H1 (cell line): ENCODE measurements at regions not wholly inside any gene's neighbourhood (a gene's known extent, or its start where the extent isn't known, plus 50 kb on each side); places are given as distances from the start of the nearest gene placed in this dataset.
A peak's percentile ranks its signal among the peaks of the same experiment; 100 is the strongest.

Experiments used
- CTCF ChIA-PET: fragments of 300-600 bp; sonication (Branson Sonifier 250); formaldehyde crosslinking; loops from one replicate; lab custom pipeline; 2021; ENCODE audit not compliant: partially characterized antibody; lab: Charles Lee
- POLR2A ChIA-PET: fragments of 300-600 bp; sonication (Branson Sonifier 250); formaldehyde crosslinking; loops from one replicate; lab custom pipeline; 2021; ENCODE audit warnings: inconsistent platforms; ENCODE audit not compliant: partially characterized antibody; lab: Charles Lee
- DNase-seq, 2 experiments: peaks; one replicate each; pipeline versions ENCODE4 v3.0.0 to v3.0.0-alpha.2; 2010 to 2022; ENCODE audit warnings: low spot score in 2 of 2, low read depth in 1 of 2, mixed read lengths in 1 of 2
- FAIRE-seq: peaks from 2 replicates; lab custom pipeline; 2011; peaks lifted over from hg19 to GRCh38; lab: Jason Lieb, UNC
- H2AFZ ChIP-seq: 2 replicates; pipeline ENCODE4 v1.8.1; 2012; ENCODE audit warnings: low read length, inconsistent platforms
- H2AK5ac ChIP-seq: 2 replicates; pipeline ENCODE4 v1.6.1; 2013; ENCODE audit warnings: low read depth, low read length
- H2BK120ac ChIP-seq: replicated peaks from 2 replicates; pipeline ENCODE3; 2013; ENCODE audit warnings: low read depth, low read length, inconsistent platforms
- H2BK12ac ChIP-seq: 2 replicates; pipeline ENCODE4 v1.6.1; 2013; ENCODE audit warnings: low read depth, low read length
- H2BK15ac ChIP-seq: 2 replicates; pipeline ENCODE4 v1.6.1; 2013; ENCODE audit warnings: low read length
- H2BK20ac ChIP-seq: 2 replicates; pipeline ENCODE4 v1.6.1; 2013; ENCODE audit warnings: low read length
- H2BK5ac ChIP-seq: 2 replicates; pipeline ENCODE4 v1.6.1; 2013; ENCODE audit warnings: low read depth, low read length
- H3K14ac ChIP-seq: 2 replicates; pipeline ENCODE4 v1.6.1; 2013; ENCODE audit warnings: inconsistent platforms; ENCODE audit not compliant: insufficient read length
- H3K18ac ChIP-seq: 2 replicates; pipeline ENCODE4 v1.6.1; 2013; ENCODE audit warnings: low read length; ENCODE audit errors: extremely low read depth
- H3K23ac ChIP-seq: 2 replicates; pipeline ENCODE4 v1.6.1; 2013; ENCODE audit warnings: inconsistent platforms; ENCODE audit not compliant: insufficient read length
- H3K23me2 ChIP-seq: 2 replicates; pipeline ENCODE4 v1.6.1; 2013; ENCODE audit warnings: low read depth, low read length
- H3K27ac ChIP-seq: 2 replicates; pipeline ENCODE4 v1.6.1; 2011; ENCODE audit warnings: low read depth, low read length, inconsistent platforms
- H3K27me3 ChIP-seq, 4 experiments: replicated peaks in 1 of 4; 1 replicate in 1 of 4; 2 replicates in 3 of 4; pipeline versions ENCODE4 v1.6.1 to v1.8.1; 2011 to 2013; ENCODE audit warnings: low read length in 3 of 4, mild to moderate bottlenecking in 3 of 4, inconsistent platforms in 2 of 4, mixed read lengths in 2 of 4, moderate library complexity in 1 of 4; ENCODE audit not compliant: control insufficient read depth in 3 of 4, insufficient read depth in 3 of 4; ENCODE audit errors: extremely low read depth in 1 of 4
- H3K36me3 ChIP-seq, 4 experiments: 2 replicates each; pipeline versions ENCODE4 v1.6.1 to v1.8.1; 2011 to 2013; ENCODE audit warnings: mild to moderate bottlenecking in 4 of 4, low read length in 3 of 4, moderate library complexity in 2 of 4, control low read depth in 1 of 4, inconsistent platforms in 1 of 4; ENCODE audit not compliant: insufficient read depth in 4 of 4, control insufficient read depth in 2 of 4
- H3K4ac ChIP-seq: replicated peaks from 2 replicates; pipeline ENCODE3; 2013; ENCODE audit warnings: low read length, low read depth, mixed read lengths, inconsistent platforms; ENCODE audit not compliant: insufficient read length
- H3K4me1 ChIP-seq, 4 experiments: replicated peaks in 1 of 4; 1 replicate in 1 of 4; 2 replicates in 3 of 4; pipeline versions ENCODE4 v1.6.1 to v1.8.1; 2011 to 2013; ENCODE audit warnings: low read length in 3 of 4, inconsistent platforms in 2 of 4, mixed read lengths in 1 of 4; ENCODE audit not compliant: insufficient read depth in 4 of 4, control insufficient read depth in 3 of 4
- H3K4me2 ChIP-seq, 2 experiments: 2 replicates each; pipeline versions ENCODE4 v1.6.1 to v1.8.1; 2011 to 2013; ENCODE audit warnings: low read depth in 2 of 2, low read length in 2 of 2, control low read depth in 1 of 2, inconsistent platforms in 1 of 2, mild to moderate bottlenecking in 1 of 2; ENCODE audit not compliant: insufficient read depth in 1 of 2
- H3K4me3 ChIP-seq, 4 experiments: fragments of 200-600, 300-600 bp in 1 of 4; sonication (generic), shearing (Covaris generic), sonication (Bioruptor Twin) in 1 of 4; 2 replicates each; pipeline versions ENCODE4 v1.5.1 to v1.8.1; 2011 to 2016; ENCODE audit warnings: low read length in 4 of 4, low read depth in 3 of 4, control low read depth in 2 of 4, inconsistent platforms in 2 of 4, mild to moderate bottlenecking in 2 of 4, mixed read lengths in 1 of 4, moderate library complexity in 1 of 4; ENCODE audit not compliant: insufficient read depth in 2 of 4; ENCODE audit errors: extremely low read depth in 1 of 4
- H3K56ac ChIP-seq: replicated peaks from 2 replicates; pipeline ENCODE3; 2013; ENCODE audit warnings: low read depth, mild to moderate bottlenecking, mixed read lengths, low read length, inconsistent platforms; ENCODE audit not compliant: insufficient read length
- H3K79me1 ChIP-seq: 2 replicates; pipeline ENCODE4 v1.6.1; 2013; ENCODE audit warnings: low read depth, low read length, control low read depth
- H3K79me2 ChIP-seq, 2 experiments: 2 replicates each; pipeline versions ENCODE4 v1.6.1 to v1.8.1; 2012 to 2013; ENCODE audit warnings: low read length in 2 of 2, mild to moderate bottlenecking in 2 of 2, inconsistent platforms in 1 of 2; ENCODE audit not compliant: insufficient read depth in 2 of 2, control insufficient read depth in 1 of 2
- H3K9ac ChIP-seq, 4 experiments: replicated peaks in 1 of 4; 1 replicate in 1 of 4; 2 replicates in 3 of 4; pipeline versions ENCODE4 v1.6.1 to v1.8.1; 2011 to 2013; ENCODE audit warnings: low read depth in 3 of 4, low read length in 3 of 4, control low read depth in 2 of 4, mild to moderate bottlenecking in 2 of 4, moderate library complexity in 2 of 4, inconsistent platforms in 1 of 4; ENCODE audit errors: extremely low read depth in 1 of 4
- H3K9me3 ChIP-seq, 2 experiments: 2 replicates each; pipeline versions ENCODE4 v1.6.1 to v1.8.1; 2012 to 2013; ENCODE audit warnings: mild to moderate bottlenecking in 2 of 2, moderate library complexity in 2 of 2, control low read depth in 1 of 2, inconsistent platforms in 1 of 2, low read depth in 1 of 2, low read length in 1 of 2, mixed read lengths in 1 of 2; ENCODE audit not compliant: insufficient read depth in 2 of 2
- H4K20me1 ChIP-seq, 2 experiments: replicated peaks in 1 of 2; 2 replicates each; pipeline versions ENCODE3 to v1.8.1; 2011 to 2013; ENCODE audit warnings: inconsistent platforms in 2 of 2, low read length in 2 of 2, mild to moderate bottlenecking in 1 of 2; ENCODE audit not compliant: insufficient read depth in 2 of 2, control insufficient read depth in 1 of 2
- H4K5ac ChIP-seq: 2 replicates; pipeline ENCODE4 v1.6.1; 2013; ENCODE audit warnings: low read length, low read depth, mixed read lengths, inconsistent platforms; ENCODE audit not compliant: insufficient read length
- H4K8ac ChIP-seq: 2 replicates; pipeline ENCODE4 v1.8.0; 2013; ENCODE audit warnings: mild to moderate bottlenecking, moderate library complexity, low read length, inconsistent platforms; ENCODE audit not compliant: insufficient read depth; ENCODE audit errors: extremely low read depth
- H4K91ac ChIP-seq: replicated peaks from 2 replicates; pipeline ENCODE3; 2013; ENCODE audit warnings: low read length, mixed read lengths, inconsistent platforms; ENCODE audit not compliant: insufficient read length
- RXRA ChIP-seq: IDR thresholded peaks from 2 replicates; pipeline ENCODE4 v1.6.1; 2011; ENCODE audit warnings: low read depth, mild to moderate bottlenecking, low read length, moderate library complexity; ENCODE audit not compliant: insufficient read depth
- WGBS, 2 experiments: shearing (Covaris generic) in 1 of 2; methylation state at CpG; one replicate each; pipeline versions ENCODE4 v1.1.6 to v1.1.7; 2013 to 2015; ENCODE audit warnings: low lambda C conversion rate in 2 of 2, mixed read lengths in 2 of 2, inconsistent platforms in 1 of 2, low coverage in 1 of 2, missing lambda C conversion rate in 1 of 2; ENCODE audit not compliant: insufficient replicate concordance in 2 of 2, insufficient coverage in 1 of 2, insufficient read length in 1 of 2; ENCODE audit errors: extremely low coverage in 1 of 2, missing lambda C conversion rate in 1 of 2; 5-methylcytosine and 5-hydroxymethylcytosine counted together

- Histone ChIP-seq H3K23ac (no peak overlapping the region), H2BK120ac (no peak overlapping the region), H3K9me3 (peaks cover 5 to 7% of the 10 kb centered on the region in 2 experiments; a peak in 3 of 4 replicates), H3K4ac (no peak overlapping the region), H3K23me2 (no peaks in the 10 kb centered on the region), H4K5ac (no peak overlapping the region), H4K20me1 (no peaks in the 10 kb centered on the region), H3K4me3 (no peak overlapping the region), H2BK12ac (no peak overlapping the region), H3K79me1 (no peaks in the 10 kb centered on the region), H3K27me3 (no peaks in the 10 kb centered on the region; a peak in 1 of 7 replicates), H2AFZ (no peak overlapping the region), H3K27ac (no peak overlapping the region), H4K91ac (no peak overlapping the region), H2BK20ac (no peak overlapping the region), H3K36me3 (no peaks in the 10 kb centered on the region), H3K4me1 (no peaks in the 10 kb centered on the region; a peak in 1 of 7 replicates), H3K14ac (no peak overlapping the region), H2BK5ac (no peak overlapping the region), H3K9ac (no peak overlapping the region), H3K79me2 (no peaks in the 10 kb centered on the region), H4K8ac (no peak overlapping the region), H2AK5ac (no peak overlapping the region), H2BK15ac (no peak overlapping the region), H3K56ac (no peak overlapping the region), H3K4me2 (no peak overlapping the region), H3K18ac (no peak overlapping the region)
- POLR2A ChIA-PET, result no interaction called here
- WGBS, 2 experiments, result 94% methylated on average over 12 of the region's 12 CpGs; no CpG with 5 or more reads in 1 of the 2 experiments
- DNase-seq (peak in 1 of 2 experiments; percentile 24), FAIRE-seq (no peak)
- CTCF ChIA-PET, result interaction anchor here (1.0 to 2.8 kb wide), 2 partner anchors 192 to 198 kb away, joined by 4 to 12 read pairs; no protein-coding TSS in a partner anchor
- no peak for TF ChIP-seq RXRA
Observed at GRCh38 chr3:194880940-194881925, 195.6 kb downstream of the FAM43A start.
